ENCODE measurements at regions not wholly inside any gene's neighbourhood (a gene's known extent, or its start where the extent isn't known, plus 50 kb on each side); places are given as distances from the start of the nearest gene placed in this dataset.

GRCh38 chr15:34657469-34658127, 74.1 kb upstream of the GOLGA8B start:
- Histone ChIP-seq H3K36me3 (ENCODE audit: control insufficient read depth, insufficient read depth, low read length) (no peaks in the 10 kb centered on the region), H3K4me1 (ENCODE audit: control insufficient read depth, insufficient read depth, low read length) (no peaks in the 10 kb centered on the region), H3K4me3 (ENCODE audit: low read depth in 2 of 2, low read length in 2 of 2) (no peak overlapping the region), H3K9me3 (ENCODE audit: control insufficient read depth, insufficient read depth, low read depth, low read length) (no peaks in the 10 kb centered on the region), H3K27me3 (ENCODE audit: control insufficient read depth, insufficient read depth, low read length) (no peaks in the 10 kb centered on the region; the same call in 1 of the 2 replicates), H3K27ac (ENCODE audit: low read length) (no peak overlapping the region)
- CTCF ChIA-PET = no interaction called here
- ATAC-seq (no peak), DNase-seq (ENCODE audit: low read depth, low spot score) (no peak)
- no peak for TF ChIP-seq TCF7L2 (IDR thresholded peaks at IDR 0.05; ENCODE audit: low read depth, low read length)
- no peak for TF ChIP-seq SIN3A (IDR thresholded peaks at IDR 0.05; ENCODE audit: borderline replicate concordance, insufficient read depth, low read depth, low read length)
- TF ChIP-seq REST (IDR thresholded peaks at IDR 0.05; ENCODE audit: insufficient read depth in 1 of 2, low read depth in 2 of 2, low read length in 1 of 2) = no peak
- TF ChIP-seq POLR2AphosphoS5 (IDR thresholded peaks at IDR 0.05; ENCODE audit: low read depth, low read length) = no peak
- TF ChIP-seq CTCF (IDR thresholded peaks at IDR 0.05) = no peak
- POLR2A ChIA-PET = no interaction called here
- no TSS peak for BruUV-seq (replicated peaks)
- intact Hi-C loops (cut with micrococcal nuclease; ENCODE audit: unreplicated experiment) = no loop called here
- in situ Hi-C loops (cut with HindIII; ENCODE audit: low pct_unique_long_range_greater_than_20kb, low sequenced_read_pairs) = no loop called here

GRCh38 chr15:34656005-34656796, 72.8 kb upstream of the GOLGA8B start:
- ChIA-PET POLR2A (no interaction called here), CTCF (no interaction called here)
- H3K4me1 ChIP-seq (ENCODE audit: control insufficient read depth, insufficient read depth, low read length) = no peaks in the 10 kb centered on the region
- H3K9me3 ChIP-seq (ENCODE audit: control insufficient read depth, insufficient read depth, low read depth, low read length) = no peaks in the 10 kb centered on the region
- TF ChIP-seq SIN3A (IDR thresholded peaks at IDR 0.05; ENCODE audit: borderline replicate concordance, insufficient read depth, low read depth, low read length) = no peak
- no peak for TF ChIP-seq TCF7L2 (IDR thresholded peaks at IDR 0.05; ENCODE audit: low read depth, low read length)
- no peak for TF ChIP-seq CTCF (IDR thresholded peaks at IDR 0.05)
- TF ChIP-seq POLR2AphosphoS5 (IDR thresholded peaks at IDR 0.05; ENCODE audit: low read depth, low read length) = no peak
- TF ChIP-seq REST (IDR thresholded peaks at IDR 0.05; ENCODE audit: insufficient read depth in 1 of 2, low read depth in 2 of 2, low read length in 1 of 2) = no peak
- DNase-seq (ENCODE audit: low read depth, low spot score) (no peak), ATAC-seq (no peak)
- no peak overlapping the region for H3K4me3 ChIP-seq (ENCODE audit: low read depth in 2 of 2, low read length in 2 of 2)
- H3K27ac ChIP-seq (ENCODE audit: low read length) = no peak overlapping the region
- intact Hi-C loops (cut with micrococcal nuclease; ENCODE audit: unreplicated experiment) (no loop called here), in situ Hi-C loops (cut with HindIII; ENCODE audit: low pct_unique_long_range_greater_than_20kb, low sequenced_read_pairs) (no loop called here)
- H3K27me3 ChIP-seq (ENCODE audit: control insufficient read depth, insufficient read depth, low read length) = no peaks in the 10 kb centered on the region; the same call in 1 of the 2 replicates
- no peaks in the 10 kb centered on the region for H3K36me3 ChIP-seq (ENCODE audit: control insufficient read depth, insufficient read depth, low read length)
- BruUV-seq (replicated peaks) = no TSS peak
